GM18858 (cell line): ENCODE measurements at regions not wholly inside any gene's neighbourhood (a gene's known extent, or its start where the extent isn't known, plus 50 kb on each side); places are given as distances from the start of the nearest gene placed in this dataset.
"Not testable (repeated sequence)": the region's sequence is repeated elsewhere in the genome, so short reads cannot be mapped to it uniquely, and the experiment has no call there.

Source experiments
- ATAC-seq: cut with Tn5 transposase; IDR thresholded peaks from one replicate; pipeline ENCODE4 v1.9.1; 2021; ENCODE audit not compliant: unreplicated experiment

GRCh38 chr5:92248518-92248917 is 865.4 kb upstream of the ARRDC3 start:
- no peak for ATAC-seq

DNA sequence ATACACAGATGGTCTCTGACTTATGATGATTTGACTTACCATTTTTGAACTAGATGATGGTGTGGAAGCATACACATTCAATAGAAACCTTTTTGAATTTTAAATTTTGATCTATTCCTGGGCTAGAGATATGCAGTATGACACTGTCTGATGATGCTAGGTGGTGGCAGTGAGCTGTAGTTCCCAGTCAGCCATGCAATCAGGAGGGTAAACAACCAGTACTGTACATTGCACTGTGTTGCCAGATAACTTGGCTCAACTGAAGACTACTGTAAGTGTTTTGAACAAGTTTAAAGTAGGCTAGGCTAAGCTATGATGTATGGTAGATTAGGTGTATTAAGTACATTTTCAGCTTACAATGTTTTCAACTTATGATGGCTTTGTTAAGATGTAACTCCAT is 859.1 kb upstream of the ARRDC3 start:
- ATAC-seq: no peak

GRCh38 chr5:92237896-92238295 is 854.8 kb upstream of the ARRDC3 start:
- ATAC-seq: no peak

- no peak for ATAC-seq
Observed at GRCh38 chr5:92222449-92222848, 839.3 kb upstream of the ARRDC3 start.

DNA sequence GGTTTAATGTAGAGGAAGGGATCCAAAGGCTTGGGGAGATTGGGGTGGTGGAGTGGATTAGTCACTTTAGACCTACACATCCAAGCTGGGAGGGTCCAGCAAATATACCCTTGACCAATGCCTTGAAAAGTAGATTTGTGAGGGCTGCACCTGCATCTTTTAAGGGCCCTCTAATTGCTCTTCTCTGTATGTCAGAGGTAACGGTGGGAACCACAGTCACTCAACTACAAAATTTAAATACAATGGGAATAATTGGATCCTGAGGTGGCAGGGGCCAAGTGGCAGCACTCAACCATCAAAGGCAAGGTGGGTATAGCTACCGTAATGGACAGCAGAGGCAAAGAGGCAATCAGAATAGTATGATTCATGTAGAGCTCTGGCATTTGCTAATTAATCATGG is 833.7 kb upstream of the ARRDC3 start:
- not testable (repeated sequence) for ATAC-seq

GRCh38 chr5:92215116-92215515 is 832.0 kb upstream of the ARRDC3 start:
- no peak for ATAC-seq

DNA sequence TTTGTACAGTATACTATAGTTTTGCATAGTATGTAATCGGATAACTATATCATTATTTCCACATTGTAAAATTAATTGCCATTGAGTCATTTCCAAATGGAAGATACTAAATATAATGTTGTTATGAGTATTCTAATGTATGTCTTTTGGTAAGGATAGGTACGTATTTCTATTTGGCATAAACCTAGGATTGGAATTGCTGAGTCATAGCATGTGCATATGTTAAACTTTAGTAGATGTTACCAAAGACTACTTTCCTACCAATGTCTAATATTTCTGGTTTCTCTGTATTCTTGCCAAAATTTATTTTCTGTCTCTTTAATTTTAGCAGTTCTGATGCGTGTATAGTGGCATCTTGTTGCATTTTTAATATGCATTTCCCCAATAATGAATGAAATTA is 825.1 kb upstream of the ARRDC3 start:
- no peak for ATAC-seq

DNA sequence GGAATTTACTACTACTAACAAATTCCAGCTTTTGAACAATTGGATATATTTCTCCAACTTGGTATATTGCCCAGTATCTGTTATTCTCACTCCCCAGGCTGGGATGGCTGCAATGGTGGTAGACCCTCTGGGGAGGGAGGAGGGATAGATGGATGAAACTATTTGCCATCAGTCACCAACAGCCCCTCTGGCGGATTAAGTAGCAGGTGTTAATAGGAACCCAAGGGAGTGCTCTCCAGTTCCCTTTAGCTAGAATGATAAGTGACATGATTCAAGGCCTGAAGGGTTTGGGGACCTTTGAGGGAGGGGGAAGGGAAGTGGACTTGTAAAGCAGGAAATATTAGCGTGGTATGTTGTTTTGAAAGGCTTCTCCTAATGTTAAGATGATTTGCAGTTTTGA is 824.0 kb upstream of the ARRDC3 start:
- ATAC-seq: no peak

GRCh38 chr5:92206681-92207080 is 823.6 kb upstream of the ARRDC3 start:
- no peak for ATAC-seq

DNA sequence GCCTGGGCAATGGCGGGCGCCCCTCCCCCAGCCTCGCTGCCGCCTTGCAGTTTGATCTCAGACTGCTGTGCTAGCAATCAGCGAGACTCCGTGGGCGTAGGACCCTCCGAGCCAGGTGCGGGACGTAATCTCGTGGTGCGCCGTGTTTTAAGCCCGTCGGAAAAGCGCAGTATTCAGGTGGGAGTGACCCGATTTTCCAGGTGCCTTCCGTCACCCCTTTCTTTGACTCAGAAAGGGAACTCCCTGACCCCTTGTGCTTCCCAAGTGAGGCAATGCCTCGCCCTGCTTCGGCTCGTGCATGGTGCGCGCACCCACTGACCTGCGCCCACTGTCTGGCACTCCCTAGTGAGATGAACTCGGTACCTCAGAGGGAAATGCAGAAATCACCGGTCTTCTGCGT is 815.9 kb upstream of the ARRDC3 start:
- ATAC-seq: not testable (repeated sequence)

- ATAC-seq: no peak
Observed at GRCh38 chr5:92181656-92182055, 798.5 kb upstream of the ARRDC3 start.

- no peak for ATAC-seq
Observed at GRCh38 chr5:92180391-92180790, 797.3 kb upstream of the ARRDC3 start.

DNA sequence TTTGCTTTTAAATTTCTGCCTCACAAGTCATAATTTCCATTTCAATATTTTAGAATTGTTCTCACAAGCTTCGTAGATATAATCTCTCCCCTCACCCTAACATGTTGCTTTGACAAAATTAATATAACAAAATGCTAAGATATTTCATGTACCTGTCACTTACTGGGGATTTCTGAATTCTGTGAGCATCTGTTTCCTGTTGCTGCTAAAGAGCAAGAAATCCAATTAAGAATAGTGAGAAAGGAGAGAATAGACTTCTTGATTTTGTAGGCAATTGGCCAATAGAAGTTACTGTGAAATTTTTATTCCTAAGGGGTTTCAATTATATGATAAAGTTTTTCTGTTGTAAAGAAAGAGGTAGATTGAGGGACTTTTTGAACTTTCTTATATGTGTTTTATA is 796.5 kb upstream of the ARRDC3 start:
- no peak for ATAC-seq

DNA sequence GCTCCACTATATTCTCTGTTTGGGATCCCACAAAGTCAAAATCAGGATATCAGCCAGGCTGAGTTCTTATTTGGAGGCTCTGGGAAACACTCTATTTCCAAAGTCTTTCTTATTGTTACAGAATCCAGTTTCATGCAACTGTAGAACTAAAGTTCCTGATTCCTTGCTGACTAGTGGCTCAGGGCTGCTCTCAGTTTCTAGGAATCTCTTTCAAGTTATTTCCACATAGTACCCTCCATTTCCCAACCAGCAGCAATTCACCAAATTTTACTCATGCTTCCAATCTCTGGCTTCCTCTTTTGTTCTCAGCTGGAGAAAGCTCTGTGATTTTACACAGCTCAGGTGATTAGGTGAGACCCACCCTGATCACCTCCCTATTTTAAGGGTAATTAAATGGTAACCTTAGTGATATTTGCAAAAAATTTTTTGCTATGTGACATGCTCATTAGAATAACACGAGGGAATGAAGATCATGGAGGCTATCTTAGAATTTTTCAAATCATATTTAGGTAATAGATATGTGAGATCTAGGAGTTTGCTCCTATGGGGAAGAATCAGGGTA is 794.9 kb upstream of the ARRDC3 start:
- no peak for ATAC-seq

DNA sequence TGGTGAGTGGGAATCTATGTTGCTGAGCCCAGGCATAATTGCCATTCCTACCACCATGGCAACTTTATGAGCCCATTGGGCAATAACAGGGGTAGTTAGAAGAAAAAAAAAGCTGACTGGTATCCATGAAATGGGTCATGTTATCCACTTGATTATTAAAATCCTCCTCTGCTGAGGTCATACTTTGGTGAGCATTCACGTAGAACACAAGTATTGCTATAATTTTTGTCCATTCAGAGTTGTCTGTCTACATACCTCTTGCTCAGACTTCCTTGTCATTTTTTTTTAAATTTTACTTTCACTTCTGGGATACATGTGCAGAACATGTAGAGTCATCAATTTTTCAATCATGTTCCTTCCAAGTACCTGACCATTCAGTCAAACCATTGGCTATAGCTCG is 780.8 kb upstream of the ARRDC3 start:
- no peak for ATAC-seq

DNA sequence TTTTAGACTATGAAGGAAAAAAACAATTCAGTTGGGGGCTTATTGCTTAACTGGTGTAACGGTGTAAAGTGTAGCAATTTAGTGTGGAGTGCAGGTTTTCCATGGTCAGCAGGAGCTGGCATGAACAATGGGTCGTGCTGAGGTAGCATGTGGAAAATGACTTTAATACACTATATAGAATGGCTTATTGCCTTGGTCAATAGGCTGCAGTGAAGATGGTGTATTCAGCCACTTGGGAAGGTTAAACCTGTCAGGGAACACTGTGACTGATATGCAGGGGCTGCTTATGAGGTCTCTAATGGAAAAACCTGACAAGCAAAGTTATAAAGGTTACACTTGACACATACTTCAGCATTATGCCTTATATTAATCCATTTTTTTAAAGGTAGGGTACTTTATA is 764.7 kb upstream of the ARRDC3 start:
- no peak for ATAC-seq

DNA sequence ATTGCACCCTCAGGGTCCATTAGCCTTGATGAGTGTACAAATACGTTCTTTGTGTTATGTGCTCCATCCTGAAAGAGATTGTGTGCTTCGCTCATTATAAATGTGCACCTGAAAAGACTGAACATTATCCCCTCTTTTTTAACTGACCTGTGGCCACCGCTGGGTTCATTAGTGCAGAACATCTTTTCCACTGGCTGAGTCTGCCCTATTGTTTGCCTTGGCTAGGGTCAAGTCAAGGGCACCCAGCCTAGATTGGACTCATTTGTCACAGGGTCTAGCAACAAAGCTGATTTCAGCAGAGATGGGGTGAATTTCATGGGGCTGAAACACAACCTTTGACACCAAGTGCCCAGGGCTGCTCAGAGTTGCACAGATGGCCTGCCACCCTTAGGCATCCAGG is 764.1 kb upstream of the ARRDC3 start:
- ATAC-seq: no peak

GRCh38 chr5:92145852-92146251 is 762.7 kb upstream of the ARRDC3 start:
- no peak for ATAC-seq

DNA sequence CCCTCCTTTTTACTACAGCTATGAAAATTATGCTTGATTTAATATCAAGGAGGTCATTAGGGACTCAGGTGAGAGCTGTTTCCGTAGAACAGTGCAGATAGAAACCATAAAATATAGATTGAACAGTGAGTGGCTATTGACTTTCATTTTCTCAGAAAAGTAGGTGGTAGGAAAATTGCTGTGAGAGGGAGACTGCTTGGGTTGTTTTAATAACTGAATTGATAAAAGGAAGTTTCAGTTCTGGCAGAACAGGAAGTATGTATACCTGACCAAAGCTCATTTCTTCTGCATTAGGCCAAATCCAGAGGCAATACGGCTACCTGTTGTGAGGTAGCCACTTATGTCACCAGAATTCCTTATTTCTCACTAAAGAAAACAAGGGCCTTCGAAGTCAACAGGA is 761.7 kb upstream of the ARRDC3 start:
- no peak for ATAC-seq

GRCh38 chr5:92132294-92132908 is 749.3 kb upstream of the ARRDC3 start:
- ATAC-seq: not testable (repeated sequence)

DNA sequence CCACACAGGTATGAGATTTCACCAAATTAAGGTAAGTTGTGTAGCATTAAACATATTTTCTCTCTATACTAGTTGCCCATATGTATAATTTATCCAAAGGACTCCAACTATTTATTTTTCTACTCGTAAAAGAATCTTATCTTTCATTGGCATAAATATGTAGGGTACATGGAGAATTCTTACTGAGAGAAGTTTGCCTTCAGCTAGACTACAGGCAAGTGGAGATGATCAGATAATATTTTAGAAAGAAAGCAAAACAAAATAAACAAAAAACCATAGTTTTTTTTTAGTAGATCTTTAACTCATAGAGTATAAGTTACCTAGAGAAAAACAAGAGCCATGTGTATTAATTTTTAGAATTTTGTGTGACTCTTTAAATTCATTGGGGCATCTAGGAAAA is 743.1 kb upstream of the ARRDC3 start:
- no peak for ATAC-seq

- no peak for ATAC-seq
Observed at GRCh38 chr5:92119110-92119509, 736.0 kb upstream of the ARRDC3 start.

DNA sequence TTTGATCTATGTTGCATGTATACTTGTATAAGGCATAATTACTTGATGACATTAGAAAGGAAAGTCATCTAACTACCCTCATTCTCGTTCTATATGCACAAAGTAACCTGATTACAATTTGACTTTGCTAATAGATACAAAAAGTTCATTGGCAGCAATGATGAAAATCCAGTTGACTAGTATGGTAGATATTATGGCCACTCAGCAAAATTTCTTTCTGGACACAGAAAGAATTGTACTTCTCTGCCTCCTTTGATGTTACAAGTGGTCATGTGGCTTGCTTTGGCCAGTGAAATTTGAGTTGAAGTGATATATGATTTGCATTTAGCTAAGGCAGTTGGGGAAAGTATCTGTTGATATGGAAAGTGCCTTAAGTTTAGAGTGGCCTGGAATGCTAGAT is 723.7 kb upstream of the ARRDC3 start:
- ATAC-seq: no peak
